ENCODE measurements at regions not wholly inside any gene's neighbourhood (a gene's known extent, or its start where the extent isn't known, plus 50 kb on each side); places are given as distances from the start of the nearest gene placed in this dataset.

GRCh38 chr18:43486462-43486861 is 209.2 kb upstream of the SYT4 start:
- no peak for TF ChIP-seq CTCF (IDR thresholded peaks at IDR 0.05; ENCODE audit: insufficient read depth, low read length)
- no peak for DNase-seq (ENCODE audit: low read depth)
- no peak overlapping the region for H3K4me3 ChIP-seq (ENCODE audit: low read depth, low read length)

- no peak for DNase-seq (ENCODE audit: low read depth)
- H3K4me3 ChIP-seq (ENCODE audit: low read depth, low read length) = no peak overlapping the region
- no peak for TF ChIP-seq CTCF (IDR thresholded peaks at IDR 0.05; ENCODE audit: insufficient read depth, low read length)
Observed at GRCh38 chr18:43501099-43501498, 223.8 kb upstream of the SYT4 start.

GRCh38 chr18:43506935-43507334 is 229.6 kb upstream of the SYT4 start:
- H3K4me3 ChIP-seq (ENCODE audit: low read depth, low read length) = no peak overlapping the region
- DNase-seq (ENCODE audit: low read depth) = no peak
- no peak for TF ChIP-seq CTCF (IDR thresholded peaks at IDR 0.05; ENCODE audit: insufficient read depth, low read length)

GRCh38 chr18:43507842-43508481 is 230.7 kb upstream of the SYT4 start:
- no peak for TF ChIP-seq CTCF (IDR thresholded peaks at IDR 0.05; ENCODE audit: insufficient read depth, low read length)
- DNase-seq (ENCODE audit: low read depth) = no peak

GRCh38 chr18:43514747-43515146 is 237.5 kb upstream of the SYT4 start:
- DNase-seq (ENCODE audit: low read depth) = no peak
- TF ChIP-seq CTCF (IDR thresholded peaks at IDR 0.05; ENCODE audit: insufficient read depth, low read length) = no peak

More at GRCh38 chr18:43507842-43508481, 230.7 kb upstream of the SYT4 start:
- no peak overlapping the region for H3K4me3 ChIP-seq (ENCODE audit: low read depth, low read length)

GRCh38 chr18:43515481-43515880 is 238.2 kb upstream of the SYT4 start:
- TF ChIP-seq CTCF (IDR thresholded peaks at IDR 0.05; ENCODE audit: insufficient read depth, low read length) = no peak
- H3K4me3 ChIP-seq (ENCODE audit: low read depth, low read length) = no peak overlapping the region

More at GRCh38 chr18:43514747-43515146, 237.5 kb upstream of the SYT4 start:
- H3K4me3 ChIP-seq (ENCODE audit: low read depth, low read length) = no peak overlapping the region

GRCh38 chr18:43524260-43524659 is 247.0 kb upstream of the SYT4 start:
- no peak for TF ChIP-seq CTCF (IDR thresholded peaks at IDR 0.05; ENCODE audit: insufficient read depth, low read length)
- no peak for DNase-seq (ENCODE audit: low read depth)
- no peak overlapping the region for H3K4me3 ChIP-seq (ENCODE audit: low read depth, low read length)

More at GRCh38 chr18:43515481-43515880, 238.2 kb upstream of the SYT4 start:
- DNase-seq (ENCODE audit: low read depth) = no peak

All from fibroblast of the aortic adventitia (primary cell).